ENCODE measurements at regions not wholly inside any gene's neighbourhood (a gene's known extent, or its start where the extent isn't known, plus 50 kb on each side); places are given as distances from the start of the nearest gene placed in this dataset.
"Not testable (repeated sequence)": the region's sequence is repeated elsewhere in the genome, so short reads cannot be mapped to it uniquely, and the experiment has no call there.

DNA sequence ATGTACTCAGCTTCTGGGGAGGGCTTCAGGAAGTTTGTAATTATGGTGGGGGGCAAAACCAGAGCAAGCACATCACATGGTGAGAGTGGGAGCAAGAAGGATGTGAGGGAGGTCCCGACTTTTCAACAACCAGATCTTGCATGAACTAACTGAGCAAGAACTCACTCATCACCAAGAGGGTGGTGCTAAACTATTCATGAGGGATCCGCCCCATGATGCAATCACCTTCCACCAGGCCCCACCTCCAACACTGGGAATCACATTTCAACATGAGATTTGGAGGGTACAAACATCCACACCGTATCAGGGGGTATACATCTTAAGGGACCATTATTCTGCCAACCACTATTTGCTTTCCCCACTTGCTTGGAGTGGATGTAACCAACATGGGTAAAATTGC lies 209.6 kb upstream of the HNRNPA3 start:
- ChIA-PET POLR2A (no interaction called here), CTCF (no interaction called here)
- H3K36me3 ChIP-seq (ENCODE audit: control insufficient read depth, insufficient read depth, low read length) = no peaks in the 10 kb centered on the region
- TF ChIP-seq, protein P1, sequence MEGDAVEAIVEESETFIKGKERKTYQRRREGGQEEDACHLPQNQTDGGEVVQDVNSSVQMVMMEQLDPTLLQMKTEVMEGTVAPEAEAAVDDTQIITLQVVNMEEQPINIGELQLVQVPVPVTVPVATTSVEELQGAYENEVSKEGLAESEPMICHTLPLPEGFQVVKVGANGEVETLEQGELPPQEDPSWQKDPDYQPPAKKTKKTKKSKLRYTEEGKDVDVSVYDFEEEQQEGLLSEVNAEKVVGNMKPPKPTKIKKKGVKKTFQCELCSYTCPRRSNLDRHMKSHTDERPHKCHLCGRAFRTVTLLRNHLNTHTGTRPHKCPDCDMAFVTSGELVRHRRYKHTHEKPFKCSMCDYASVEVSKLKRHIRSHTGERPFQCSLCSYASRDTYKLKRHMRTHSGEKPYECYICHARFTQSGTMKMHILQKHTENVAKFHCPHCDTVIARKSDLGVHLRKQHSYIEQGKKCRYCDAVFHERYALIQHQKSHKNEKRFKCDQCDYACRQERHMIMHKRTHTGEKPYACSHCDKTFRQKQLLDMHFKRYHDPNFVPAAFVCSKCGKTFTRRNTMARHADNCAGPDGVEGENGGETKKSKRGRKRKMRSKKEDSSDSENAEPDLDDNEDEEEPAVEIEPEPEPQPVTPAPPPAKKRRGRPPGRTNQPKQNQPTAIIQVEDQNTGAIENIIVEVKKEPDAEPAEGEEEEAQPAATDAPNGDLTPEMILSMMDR (IDR thresholded peaks at IDR 0.05; ENCODE audit: insufficient read depth, low read depth, low read length) = no peak
- no peak for DNase-seq (ENCODE audit: low read depth)
- no peak overlapping the region for H3K4me3 ChIP-seq (ENCODE audit: low read depth, low read length)
- no peaks in the 10 kb centered on the region for H3K27me3 ChIP-seq (ENCODE audit: control insufficient read depth, insufficient read depth, low read length)

DNA sequence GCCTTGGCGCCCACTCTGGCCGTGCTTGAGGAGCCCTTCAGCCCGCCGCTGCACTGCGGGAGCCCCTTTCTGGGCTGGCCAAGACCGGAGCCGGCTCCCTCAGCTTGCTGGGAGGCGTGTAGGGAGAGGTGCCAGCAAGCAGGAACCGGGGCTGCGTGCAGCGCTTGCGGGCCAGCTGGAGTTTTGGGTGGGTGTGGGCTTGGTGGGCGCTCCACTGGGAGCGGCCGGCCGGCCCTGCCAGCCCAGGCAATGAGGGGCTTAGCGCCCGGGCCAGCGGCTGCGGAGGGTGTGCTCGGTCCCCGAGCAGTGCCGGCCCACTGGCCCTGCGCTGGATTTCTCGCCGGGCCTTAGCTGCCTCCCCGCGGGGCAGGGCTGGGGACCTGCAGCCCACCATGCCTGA lies 204.9 kb upstream of the HNRNPA3 start:
- POLR2A ChIA-PET = not testable (repeated sequence)

GRCh38 chr2:177008662-177009061 lies 203.9 kb upstream of the HNRNPA3 start:
- POLR2A ChIA-PET; H3K36me3 ChIP-seq (ENCODE audit: control insufficient read depth, insufficient read depth, low read length); DNase-seq (ENCODE audit: low read depth); H3K4me3 ChIP-seq (ENCODE audit: low read depth, low read length); H3K27me3 ChIP-seq (ENCODE audit: control insufficient read depth, insufficient read depth, low read length): not testable (repeated sequence)
- CTCF ChIA-PET = interaction anchor here (1.2 kb wide), 1 partner anchor 29 kb away, joined by 3 read pairs; no protein-coding TSS in a partner anchor

More for the DNA sequence above, 204.9 kb upstream of the HNRNPA3 start:
- not testable (repeated sequence) for H3K27me3 ChIP-seq (ENCODE audit: control insufficient read depth, insufficient read depth, low read length); DNase-seq (ENCODE audit: low read depth); H3K4me3 ChIP-seq (ENCODE audit: low read depth, low read length); H3K36me3 ChIP-seq (ENCODE audit: control insufficient read depth, insufficient read depth, low read length)
- CTCF ChIA-PET = interaction anchor here (0.6 kb wide), 1 partner anchor 105 kb away, joined by 3 read pairs; no protein-coding TSS in a partner anchor

DNA sequence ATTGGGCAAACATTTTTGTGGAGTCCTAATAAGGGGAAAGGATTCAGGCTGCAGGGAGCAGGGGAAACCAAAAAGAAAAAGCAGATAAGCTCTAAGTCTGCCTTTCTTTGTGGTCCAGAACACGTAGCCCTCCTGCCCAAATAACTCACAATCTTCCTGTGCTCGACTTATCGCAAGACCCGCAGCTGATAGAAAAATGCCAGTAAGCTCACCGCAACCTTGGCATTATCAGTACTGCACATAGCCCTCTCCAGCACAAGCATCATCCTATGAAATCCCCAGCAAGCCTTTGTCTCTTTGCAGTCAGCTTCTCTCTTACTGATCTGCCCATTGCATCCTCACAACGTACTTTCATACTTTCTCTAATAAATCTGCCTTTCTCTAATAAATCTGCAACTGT lies 202.4 kb upstream of the HNRNPA3 start:
- no peaks in the 10 kb centered on the region for H3K27me3 ChIP-seq (ENCODE audit: control insufficient read depth, insufficient read depth, low read length)

DNA sequence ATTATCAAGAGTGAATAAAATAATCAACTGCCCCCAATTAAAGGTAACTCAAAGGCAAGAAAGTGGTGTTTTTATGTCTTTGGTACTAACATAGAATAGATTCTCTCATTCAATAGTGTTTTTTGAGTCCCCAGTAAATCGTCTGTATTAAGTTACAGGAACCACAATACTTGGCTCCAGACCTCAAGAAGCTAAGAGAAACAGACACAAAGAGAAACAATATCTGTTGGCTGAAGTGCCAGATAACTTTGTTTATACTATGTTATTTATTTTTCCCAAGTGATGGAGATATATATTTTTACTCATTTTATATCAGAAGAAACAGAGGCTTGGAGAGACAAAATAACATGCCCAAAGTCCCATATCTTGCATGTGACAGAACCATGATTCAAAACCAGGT lies 201.7 kb upstream of the HNRNPA3 start:
- ChIA-PET POLR2A (no interaction called here), CTCF (no interaction called here)
- no peak overlapping the region for H3K4me3 ChIP-seq (ENCODE audit: low read depth, low read length)
- TF ChIP-seq, protein P1 (IDR thresholded peaks at IDR 0.05; ENCODE audit: insufficient read depth, low read depth, low read length) = no peak
- DNase-seq (ENCODE audit: low read depth) = no peak
- no peaks in the 10 kb centered on the region for H3K36me3 ChIP-seq (ENCODE audit: control insufficient read depth, insufficient read depth, low read length)
- no peaks in the 10 kb centered on the region for H3K27me3 ChIP-seq (ENCODE audit: control insufficient read depth, insufficient read depth, low read length)

More for the DNA sequence above, 202.4 kb upstream of the HNRNPA3 start:
- Histone ChIP-seq H3K4me3 (ENCODE audit: low read depth, low read length) (no peak overlapping the region), H3K36me3 (ENCODE audit: control insufficient read depth, insufficient read depth, low read length) (no peaks in the 10 kb centered on the region)
- POLR2A ChIA-PET = no interaction called here
- TF ChIP-seq, protein P1 (IDR thresholded peaks at IDR 0.05; ENCODE audit: insufficient read depth, low read depth, low read length) = no peak
- CTCF ChIA-PET = no interaction called here
- no peak for DNase-seq (ENCODE audit: low read depth)

GRCh38 chr2:177014946-177015345 lies 197.6 kb upstream of the HNRNPA3 start:
- TF ChIP-seq, protein P1 (IDR thresholded peaks at IDR 0.05; ENCODE audit: insufficient read depth, low read depth, low read length) = no peak
- Histone ChIP-seq H3K36me3 (ENCODE audit: control insufficient read depth, insufficient read depth, low read length) (no peaks in the 10 kb centered on the region), H3K4me3 (ENCODE audit: low read depth, low read length) (no peak overlapping the region), H3K27me3 (ENCODE audit: control insufficient read depth, insufficient read depth, low read length) (no peaks in the 10 kb centered on the region)
- ChIA-PET POLR2A (no interaction called here), CTCF (interaction anchor here (0.6 kb wide), 1 partner anchor 178 kb away, joined by 4 read pairs; no protein-coding TSS in a partner anchor)
- no peak for DNase-seq (ENCODE audit: low read depth)
